GM12878 (cell line): ENCODE measurements at regions not wholly inside any gene's neighbourhood (a gene's known extent, or its start where the extent isn't known, plus 50 kb on each side); places are given as distances from the start of the nearest gene placed in this dataset.

Experiments used
- CBX3 ChIP-seq: fragments of 200-600 bp; sonication (generic); IDR thresholded peaks from 2 replicates; pipeline ENCODE4 v1.6.1; 2016; ENCODE audit warnings: low read depth, borderline replicate concordance
- E2F8 ChIP-seq: fragments of 450-650 bp; IDR thresholded peaks from 2 replicates; pipeline ENCODE4 v1.6.1; 2018; ENCODE audit warnings: mild to moderate bottlenecking, low read depth, moderate library complexity; ENCODE audit not compliant: partially characterized antibody
- EGR1 ChIP-seq, 2 experiments: IDR thresholded peaks; 1 replicate in 1 of 2; 2 replicates in 1 of 2; pipeline ENCODE4 v1.6.1; 2011 to 2012; ENCODE audit warnings: low read depth in 2 of 2, low read length in 2 of 2, borderline replicate concordance in 1 of 2, mild to moderate bottlenecking in 1 of 2, moderate library complexity in 1 of 2
- MAX ChIP-seq: IDR thresholded peaks from 2 replicates; pipeline ENCODE4 v1.6.1; 2012; ENCODE audit warnings: low read depth, low read length, improper control_type of control experiment
- MYB ChIP-seq: fragments of 150-350 bp; IDR thresholded peaks from 2 replicates; pipeline ENCODE4 v1.6.1; 2014; ENCODE audit warnings: mild to moderate bottlenecking, low read depth, low read length, borderline replicate concordance
- NKRF ChIP-seq: fragments of 450-650 bp; conservative IDR thresholded peaks from 2 replicates; pipeline ENCODE4 v1.6.1; 2017; ENCODE audit warnings: mild to moderate bottlenecking, moderate library complexity
- NR2C2 ChIP-seq: IDR thresholded peaks from 2 replicates; pipeline ENCODE4 v1.6.1; 2011; ENCODE audit warnings: borderline replicate concordance, low read depth; ENCODE audit not compliant: control insufficient read depth, insufficient read length
- SRF ChIP-seq, 2 experiments: IDR thresholded peaks; 2 replicates each; pipeline ENCODE4 v1.6.1; 2011; ENCODE audit warnings: low read depth in 2 of 2, low read length in 2 of 2, mild to moderate bottlenecking in 1 of 2, moderate library complexity in 1 of 2
- ZBTB4 ChIP-seq: fragments of 450-650 bp; formaldehyde crosslinking; IDR thresholded peaks from 2 replicates; pipeline ENCODE4 v1.4.0; 2022; ENCODE audit warnings: mild to moderate bottlenecking, moderate library complexity

GRCh38 chr1:232524056-232524455 is 105.9 kb downstream of the SIPA1L2 start (continued):
- no peak for TF ChIP-seq ZBTB4 (CRISPR knock-in tag)
- TF ChIP-seq MAX: no peak
- no peak for TF ChIP-seq MYB
- TF ChIP-seq NKRF: no peak
- TF ChIP-seq EGR1 (IDR thresholded peaks at IDR 0.05; ENCODE audit: borderline replicate concordance in 1 of 2, low read depth in 2 of 2, low read length in 2 of 2): no peak
- no peak for TF ChIP-seq CBX3
- TF ChIP-seq SRF (IDR thresholded peaks at IDR 0.05; ENCODE audit: low read depth in 2 of 2, low read length in 2 of 2): no peak
- no peak for TF ChIP-seq NR2C2
- no peak for TF ChIP-seq E2F8
